GM21360 (cell line): ENCODE measurements at regions not wholly inside any gene's neighbourhood (a gene's known extent, or its start where the extent isn't known, plus 50 kb on each side); places are given as distances from the start of the nearest gene placed in this dataset.
"Not testable (repeated sequence)": the region's sequence is repeated elsewhere in the genome, so short reads cannot be mapped to it uniquely, and the experiment has no call there.

Experiments used
- ATAC-seq: cut with Tn5 transposase; IDR thresholded peaks from one replicate; pipeline ENCODE4 v1.9.1; 2021; ENCODE audit warnings: mild to moderate bottlenecking, moderate library complexity; ENCODE audit not compliant: unreplicated experiment

GRCh38 chr6:154625721-154626120 is 107.5 kb upstream of the SCAF8 start:
- ATAC-seq, result no peak

- no peak for ATAC-seq
These were observed 104.1 kb upstream of the SCAF8 start for GRCh38 chr6:154629127-154629526.

GRCh38 chr6:154632119-154632518 is 101.1 kb upstream of the SCAF8 start:
- no peak for ATAC-seq

GRCh38 chr6:154637392-154637791 is 95.8 kb upstream of the SCAF8 start:
- ATAC-seq, result no peak

- no peak for ATAC-seq
These were observed 94.8 kb upstream of the SCAF8 start for GRCh38 chr6:154638369-154638768.

GRCh38 chr6:154639196-154639595 is 94.0 kb upstream of the SCAF8 start:
- not testable (repeated sequence) for ATAC-seq

GRCh38 chr6:154648188-154648887 is 84.9 kb upstream of the SCAF8 start:
- ATAC-seq, result no peak

GRCh38 chr6:154648888-154649205 is 84.4 kb upstream of the SCAF8 start:
- ATAC-seq, result no peak

- no peak for ATAC-seq
These were observed 83.5 kb upstream of the SCAF8 start for GRCh38 chr6:154649721-154650120.

GRCh38 chr6:154650351-154650750 is 82.9 kb upstream of the SCAF8 start:
- no peak for ATAC-seq

- no peak for ATAC-seq
These were observed 81.6 kb upstream of the SCAF8 start for GRCh38 chr6:154651656-154652055.

GRCh38 chr6:154653385-154653784 is 79.8 kb upstream of the SCAF8 start:
- ATAC-seq, result no peak

- no peak for ATAC-seq
These were observed 79.4 kb upstream of the SCAF8 start for GRCh38 chr6:154653853-154654252.

GRCh38 chr6:154656660-154657059 is 76.6 kb upstream of the SCAF8 start:
- ATAC-seq, result no peak

- no peak for ATAC-seq
These were observed 71.4 kb upstream of the SCAF8 start for GRCh38 chr6:154661768-154662167.

- ATAC-seq, result no peak
These were observed 68.9 kb upstream of the SCAF8 start for GRCh38 chr6:154664287-154664686.

- ATAC-seq, result no peak
These were observed 65.1 kb upstream of the SCAF8 start for GRCh38 chr6:154668156-154668555.

- no peak for ATAC-seq
These were observed 61.1 kb upstream of the SCAF8 start for GRCh38 chr6:154672086-154672485.

- no peak for ATAC-seq
These were observed 59.3 kb upstream of the SCAF8 start for GRCh38 chr6:154673919-154674318.

- peak; percentile 100 for ATAC-seq
These were observed 57.6 kb upstream of the SCAF8 start for GRCh38 chr6:154675602-154676088.

GRCh38 chr6:154682633-154683125 is 50.5 kb upstream of the SCAF8 start:
- no peak for ATAC-seq
